HG03196 (cell line): ENCODE measurements at regions not wholly inside any gene's neighbourhood (a gene's known extent, or its start where the extent isn't known, plus 50 kb on each side); places are given as distances from the start of the nearest gene placed in this dataset.

Experiments used
- ATAC-seq: cut with Tn5 transposase; IDR thresholded peaks from one replicate; pipeline ENCODE4 v1.9.1; 2021; ENCODE audit not compliant: unreplicated experiment

GRCh38 chr13:40398065-40398464 lies 268.4 kb downstream of the FOXO1 start:
- no peak for ATAC-seq

DNA sequence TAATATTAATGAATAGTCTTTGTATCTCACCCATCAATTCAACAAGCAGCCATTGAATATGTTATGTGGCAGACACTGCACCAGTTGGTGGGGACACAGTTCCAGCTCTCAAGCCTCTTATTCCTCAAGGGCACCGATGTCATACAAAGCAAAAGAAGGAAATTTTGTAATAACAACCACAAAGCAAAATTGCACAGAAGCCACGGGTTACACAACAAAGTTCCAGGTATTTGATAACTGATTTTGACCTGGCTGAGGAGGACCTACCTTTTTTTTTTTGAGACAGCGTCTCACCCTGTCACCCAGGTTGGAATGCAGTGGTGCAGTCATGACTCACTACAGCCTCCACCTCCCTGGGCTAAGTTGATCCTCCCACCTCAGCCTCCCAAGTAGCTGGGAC lies 266.7 kb downstream of the FOXO1 start:
- no peak for ATAC-seq

- peak; percentile 91 for ATAC-seq
These were observed 264.3 kb downstream of the FOXO1 start for GRCh38 chr13:40401911-40402776.

DNA sequence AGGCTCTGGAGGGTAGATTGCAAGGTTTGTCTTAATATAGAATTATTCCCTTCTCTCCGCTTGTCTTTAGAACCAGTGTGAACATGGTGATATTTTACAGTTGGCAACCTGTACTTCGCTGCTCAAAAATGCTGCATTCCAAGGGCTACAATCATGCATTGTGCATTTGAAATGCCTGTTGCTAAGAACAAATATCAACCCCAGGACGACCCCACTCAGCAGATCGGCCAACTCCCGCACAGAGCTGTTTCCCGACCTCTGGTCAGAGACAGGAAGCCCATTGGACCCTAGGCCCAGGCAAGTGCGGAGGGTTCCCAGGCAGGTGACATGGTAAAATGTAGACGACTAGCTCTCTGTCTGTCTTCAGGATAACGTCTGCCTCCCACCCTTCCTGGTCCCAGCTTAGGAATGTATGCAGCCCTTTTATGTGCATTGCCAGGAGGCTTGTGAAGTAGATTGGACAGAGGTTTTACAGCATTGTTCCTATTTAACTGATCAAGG lies 263.5 kb downstream of the FOXO1 start:
- no peak for ATAC-seq

DNA sequence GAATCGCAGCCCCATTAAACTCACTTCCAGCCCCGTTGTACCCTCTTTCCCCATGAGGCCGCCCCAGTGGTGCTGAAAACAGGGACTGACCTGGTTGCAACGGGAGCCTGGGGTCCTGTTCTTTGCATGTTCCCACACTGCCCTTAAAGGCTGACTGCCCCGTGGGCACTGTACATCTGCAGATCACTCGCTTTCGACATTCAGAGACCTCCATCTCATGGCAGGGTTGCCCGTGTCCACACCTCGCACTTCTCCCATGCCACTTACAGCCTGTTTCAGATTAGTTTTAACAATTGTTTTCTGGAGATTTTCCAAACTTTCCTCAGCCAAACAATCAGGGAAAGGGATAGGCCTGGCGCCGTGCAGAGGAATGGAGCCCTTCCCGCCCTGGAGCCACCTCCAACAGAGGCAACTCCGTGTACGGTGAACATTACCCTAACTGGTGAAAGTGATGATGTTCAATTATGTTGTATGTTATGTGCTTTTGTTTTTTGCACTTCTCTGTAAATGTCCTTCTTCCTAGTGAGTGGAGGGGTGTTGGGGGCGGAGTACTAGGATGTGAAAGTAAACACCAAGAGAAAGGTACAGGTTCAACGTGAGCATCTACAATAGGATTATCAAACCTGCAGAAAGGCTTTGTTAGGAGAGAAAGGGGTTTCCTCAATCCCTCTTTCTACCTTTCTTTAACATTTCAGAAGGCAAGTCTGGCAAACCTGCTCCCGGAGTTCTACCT lies 262.8 kb downstream of the FOXO1 start:
- no peak for ATAC-seq

DNA sequence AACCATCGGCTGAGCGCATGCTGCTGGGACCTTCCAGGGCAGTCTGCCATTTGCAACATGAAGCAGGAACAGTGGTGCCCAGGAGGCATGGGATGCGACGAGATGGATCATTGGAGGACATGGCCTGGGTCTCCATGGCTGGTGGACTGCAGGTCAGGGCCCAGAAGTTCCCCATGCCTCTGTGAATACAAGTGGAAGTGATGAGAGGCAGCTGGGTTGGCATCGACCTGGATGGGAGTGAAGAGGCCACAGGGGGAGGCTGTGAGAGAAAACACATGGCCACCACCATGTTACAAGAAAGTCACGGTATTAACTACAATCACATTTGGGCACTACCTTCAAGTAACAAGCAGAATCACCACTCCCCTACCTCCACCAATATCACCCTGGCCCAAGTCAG lies 262.0 kb downstream of the FOXO1 start:
- ATAC-seq = no peak

GRCh38 chr13:40404967-40405716 lies 261.3 kb downstream of the FOXO1 start:
- ATAC-seq = no peak

DNA sequence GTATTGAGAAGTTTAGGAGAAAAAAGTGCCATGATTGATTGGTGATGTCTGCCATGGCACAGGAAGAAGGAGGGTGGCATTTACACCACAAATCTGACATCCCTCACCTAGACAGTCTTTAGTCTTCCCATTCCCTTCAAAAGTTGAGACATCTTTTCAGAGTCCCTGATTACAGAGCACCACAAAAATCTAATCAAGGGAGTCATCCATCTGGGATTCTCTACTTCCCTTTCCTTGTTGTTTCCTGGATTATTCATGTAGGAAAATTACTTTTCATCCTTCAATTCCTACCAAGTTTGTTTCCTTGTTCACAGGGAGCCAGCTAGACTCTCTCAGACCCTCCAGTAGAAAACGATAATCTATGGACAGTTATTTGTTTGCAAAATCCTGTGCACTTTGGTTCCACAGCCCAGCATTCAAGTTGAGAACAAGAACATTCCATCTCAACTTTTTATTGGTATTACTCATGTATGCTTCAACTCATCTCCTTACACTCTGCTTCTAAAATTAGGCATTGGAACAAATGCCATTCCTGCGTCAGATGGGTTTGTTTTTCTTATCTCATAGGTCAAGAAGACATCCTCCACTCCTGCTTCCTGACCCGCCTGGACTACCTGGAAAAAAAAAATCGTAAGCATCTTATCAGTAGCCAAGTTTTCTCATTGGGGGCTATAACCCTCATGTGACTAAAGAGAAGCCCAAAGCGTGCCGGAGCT lies 259.9 kb downstream of the FOXO1 start:
- ATAC-seq = no peak

DNA sequence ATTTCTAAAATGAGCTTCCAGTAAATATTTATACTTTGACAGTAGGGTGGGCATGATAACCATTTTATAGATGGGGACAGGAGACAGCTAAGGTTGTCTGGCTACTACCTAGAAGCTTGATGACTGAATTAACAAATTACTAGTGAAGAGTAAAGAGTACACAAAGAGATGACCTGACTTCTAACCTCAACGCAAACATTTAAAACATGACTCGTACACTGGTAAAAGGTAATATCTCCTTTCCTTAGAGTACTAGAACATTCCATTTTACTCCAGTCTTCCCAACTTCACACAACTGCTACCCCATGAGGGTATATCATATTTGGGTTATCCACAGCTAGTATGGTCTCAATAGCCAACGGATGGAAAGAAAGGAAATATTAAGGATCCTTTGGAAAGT lies 258.9 kb downstream of the FOXO1 start:
- ATAC-seq = no peak

DNA sequence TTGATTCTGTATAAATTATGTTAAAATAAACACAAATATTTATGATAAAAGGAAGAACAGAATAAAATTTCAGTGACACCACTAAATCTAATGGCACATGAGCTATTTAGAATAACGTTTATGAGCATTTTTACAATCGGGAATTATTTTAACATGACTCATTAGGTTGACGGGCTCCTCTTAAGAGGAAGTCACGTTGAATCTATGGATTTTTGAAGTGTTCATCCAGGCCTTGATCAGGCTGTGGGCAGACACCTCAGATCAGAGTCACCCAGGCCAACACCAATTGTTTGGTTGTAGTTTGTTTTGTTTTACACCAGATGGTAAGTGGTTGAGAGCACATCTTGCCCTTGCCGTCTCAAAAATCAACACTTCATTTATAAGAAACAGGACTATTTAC lies 257.8 kb downstream of the FOXO1 start:
- no peak for ATAC-seq

DNA sequence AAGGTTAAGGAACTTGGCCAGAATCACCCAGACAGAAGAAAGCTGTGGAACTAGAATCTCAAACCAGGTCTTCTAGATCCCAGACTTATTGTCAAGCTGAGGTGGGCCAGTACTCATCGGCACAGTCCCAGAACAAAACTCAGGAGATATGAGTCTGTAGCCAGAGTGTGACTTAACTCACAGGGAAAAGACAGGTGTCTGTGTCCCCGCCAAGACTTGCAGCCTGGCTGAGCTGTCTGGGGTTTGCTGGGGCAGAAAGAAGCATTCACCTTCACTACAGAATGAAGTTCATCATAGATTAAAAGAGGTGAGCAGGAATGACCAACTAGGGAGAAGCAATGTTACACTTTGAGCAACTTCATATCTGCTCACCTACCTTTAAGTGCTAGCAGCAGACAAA lies 257.2 kb downstream of the FOXO1 start:
- no peak for ATAC-seq

DNA sequence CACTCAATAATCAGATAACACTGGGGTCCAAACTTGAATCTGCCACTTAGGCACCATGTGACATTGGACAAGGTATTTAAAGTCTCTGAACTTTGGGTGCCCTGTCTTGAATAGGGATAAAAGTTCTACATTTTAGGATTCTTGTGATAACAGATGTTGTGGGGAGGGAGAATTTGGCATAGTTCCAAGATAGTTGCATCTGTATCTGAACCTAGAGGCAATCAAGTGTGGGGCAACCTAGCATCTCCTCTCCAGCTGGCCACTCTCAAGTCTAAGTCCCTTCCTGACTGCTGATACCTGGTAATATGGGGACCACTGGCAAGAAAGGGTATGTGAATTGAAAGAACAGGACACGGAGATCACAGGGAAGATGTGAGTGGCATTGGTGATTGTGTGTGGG lies 256.1 kb downstream of the FOXO1 start:
- ATAC-seq = no peak

- ATAC-seq = no peak
These were observed 246.2 kb downstream of the FOXO1 start for GRCh38 chr13:40420160-40420740.

- ATAC-seq = no peak
These were observed 243.7 kb downstream of the FOXO1 start for GRCh38 chr13:40422588-40423235.

DNA sequence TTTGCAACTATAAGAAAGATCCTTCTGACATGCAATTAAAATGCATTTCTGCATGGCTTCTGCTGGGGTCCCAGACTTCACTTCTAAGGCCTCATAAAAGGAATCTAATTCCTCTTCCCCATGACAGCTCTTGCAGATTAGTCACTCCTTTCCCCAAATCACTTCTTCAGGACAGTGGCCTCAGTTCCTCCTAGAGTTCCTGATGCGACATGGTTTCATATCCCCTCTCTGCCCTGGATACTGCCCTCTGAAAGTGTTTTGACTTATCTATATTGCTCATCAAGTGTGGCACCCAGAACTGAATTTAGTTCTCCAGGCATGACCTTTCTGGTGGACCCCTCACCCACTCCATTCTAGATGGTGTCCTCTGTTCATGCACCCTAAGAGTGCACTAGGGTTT lies 238.1 kb downstream of the FOXO1 start:
- no peak for ATAC-seq

DNA sequence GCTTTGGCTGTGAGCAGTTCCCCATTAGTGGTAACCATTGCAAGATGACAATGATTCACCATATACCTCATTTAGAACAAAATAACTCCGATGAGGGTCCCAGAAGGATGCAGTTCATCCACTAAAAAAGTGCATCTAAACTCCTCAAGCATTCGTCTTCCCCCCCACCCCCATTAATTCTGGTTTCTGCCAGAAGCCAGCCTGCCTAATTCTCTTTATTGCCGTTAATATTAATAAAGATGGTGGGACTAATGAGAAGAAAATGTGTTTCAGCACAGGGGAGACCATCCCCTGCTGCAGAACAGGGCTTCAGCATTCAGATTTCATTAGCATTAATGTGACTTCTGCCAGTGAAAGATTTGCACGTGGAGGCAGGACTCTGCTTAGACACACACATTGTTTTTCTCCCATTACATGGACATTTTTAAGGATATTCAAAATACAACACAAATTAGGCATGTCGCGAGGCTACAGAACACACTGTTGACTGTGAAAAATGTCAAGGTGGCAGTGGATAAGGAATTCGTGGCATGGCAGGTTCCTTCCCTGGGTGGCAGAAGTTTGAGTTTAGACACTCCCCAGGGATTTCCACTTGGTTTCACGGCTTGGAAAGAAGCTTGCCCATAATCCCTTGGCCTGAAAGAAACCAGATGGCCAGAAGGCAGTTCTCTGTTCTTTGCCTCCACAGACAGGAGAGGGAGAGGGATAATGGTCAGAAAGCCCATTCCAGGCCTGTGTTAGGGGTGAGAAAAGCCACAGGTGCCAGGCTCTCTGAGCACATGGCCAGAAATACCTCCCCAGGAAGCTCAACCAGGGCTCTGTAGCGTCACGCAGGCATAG lies 236.5 kb downstream of the FOXO1 start:
- ATAC-seq = no peak

- peak; percentile 63 for ATAC-seq
These were observed 234.1 kb downstream of the FOXO1 start for GRCh38 chr13:40432018-40432978.

DNA sequence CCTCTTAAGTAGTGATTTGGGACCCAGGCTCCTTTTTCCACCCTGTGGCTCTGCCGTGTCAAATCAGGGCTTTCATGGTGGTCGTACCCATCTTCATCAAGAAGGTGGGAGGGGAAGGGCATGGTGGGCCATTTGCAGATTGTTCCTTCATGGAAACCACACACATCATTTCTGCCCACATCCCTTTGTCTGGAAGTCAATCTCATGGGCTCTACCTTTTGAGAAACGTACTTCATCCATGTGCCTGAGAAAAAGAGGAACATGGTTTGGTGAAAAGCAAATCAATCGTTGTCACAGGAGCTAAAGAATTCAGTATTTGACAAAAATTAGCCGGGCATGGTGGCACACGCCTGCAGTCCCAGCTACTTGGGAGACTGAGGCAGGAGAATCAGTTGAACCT lies 233.4 kb downstream of the FOXO1 start:
- no peak for ATAC-seq
